Tibial nerve (tissue), 4 donors: ENCODE measurements at regions not wholly inside any gene's neighbourhood (a gene's known extent, or its start where the extent isn't known, plus 50 kb on each side); places are given as distances from the start of the nearest gene placed in this dataset.
"Not testable (repeated sequence)": the region's sequence is repeated elsewhere in the genome, so short reads cannot be mapped to it uniquely, and the experiment has no call there.

Experiments used
- DNase-seq, 2 donors: peaks; one replicate each; pipeline ENCODE4 v3.0.0-alpha.2; 2019; ENCODE audit warnings: low spot score in 2 of 2
- H3K27ac ChIP-seq, 4 donors: fragments of 200-600 bp; sonication (generic) in 3 of 4; one replicate each; pipeline ENCODE4 v1.5.1; 2017 to 2019; ENCODE audit warnings: mild to moderate bottlenecking in 1 of 4
- H3K27me3 ChIP-seq, 2 donors: fragments of 200-600 bp; sonication (generic) in 1 of 2; one replicate each; pipeline versions ENCODE4 v1.5.1 to v1.6.0; 2017 to 2019
- H3K36me3 ChIP-seq, 3 donors: fragments of 200-600 bp; sonication (generic); one replicate each; pipeline ENCODE4 v1.5.1; 2018 to 2019
- H3K4me1 ChIP-seq, 4 donors: fragments of 200-600 bp; sonication (generic) in 3 of 4; one replicate each; pipeline ENCODE4 v1.5.1; 2017 to 2019
- H3K4me3 ChIP-seq, 4 donors: fragments of 200-600 bp; sonication (generic) in 3 of 4; one replicate each; pipeline ENCODE4 v1.5.1; 2017 to 2019; ENCODE audit warnings: mild to moderate bottlenecking in 1 of 4, moderate library complexity in 1 of 4
- H3K9me3 ChIP-seq, 4 donors: fragments of 200-600 bp; sonication (generic) in 3 of 4; one replicate each; pipeline ENCODE4 v1.5.1; 2017 to 2019
- CTCF ChIP-seq, 5 experiments: fragments of 200-600 bp in 3 of 5; fragments of 450-650 bp in 2 of 5; sonication (generic) in 3 of 5; IDR thresholded peaks; one replicate each; pipeline ENCODE4 v1.5.1; 2016 to 2019; ENCODE audit warnings: antibody characterized with exemption in 5 of 5, mild to moderate bottlenecking in 3 of 5, moderate library complexity in 2 of 5
- EP300 ChIP-seq, 2 donors: sonication (generic); formaldehyde crosslinking; IDR thresholded peaks; one replicate each; pipeline ENCODE4 v1.6.1; 2017; ENCODE audit warnings: antibody characterized with exemption in 2 of 2, mild to moderate bottlenecking in 1 of 2
- POLR2A ChIP-seq, 2 donors: fragments of 450-650 bp; IDR thresholded peaks; one replicate each; pipeline ENCODE4 v1.6.1; 2017; ENCODE audit warnings: antibody characterized with exemption in 2 of 2, mild to moderate bottlenecking in 2 of 2, moderate library complexity in 2 of 2
- WGBS, 2 donors: methylation state at CpG; one replicate each; pipeline ENCODE4 v1.1.5; 2018; 5-methylcytosine and 5-hydroxymethylcytosine counted together

- TF ChIP-seq POLR2A (IDR thresholded peaks at IDR 0.05): no peak
- DNase-seq: no peak
- no peaks in the 10 kb centered on the region for H3K4me1 ChIP-seq
- no peak overlapping the region for H3K27ac ChIP-seq
- H3K9me3 ChIP-seq: peaks cover 0 to under 1% (median 0%) of the 10 kb centered on the region in 4 donors
- H3K4me3 ChIP-seq: no peak overlapping the region
- no peaks in the 10 kb centered on the region for H3K27me3 ChIP-seq
- 80 to 84% methylated on average over 3 of the region's 3 CpGs for WGBS, 2 donors
- H3K36me3 ChIP-seq: no peaks in the 10 kb centered on the region
Observed at GRCh38 chr7:50251765-50252164, 52.8 kb upstream of the IKZF1 start.

GRCh38 chr7:50246551-50246950 lies 58.0 kb upstream of the IKZF1 start:
- WGBS, 2 donors: 60 to 67% methylated on average over 2 of the region's 2 CpGs

GRCh38 chr7:50242111-50242510 lies 62.4 kb upstream of the IKZF1 start:
- not testable (repeated sequence) for H3K4me3 ChIP-seq, H3K27me3 ChIP-seq, H3K36me3 ChIP-seq

More at GRCh38 chr7:50246551-50246950, 58.0 kb upstream of the IKZF1 start:
- no peak for TF ChIP-seq CTCF (IDR thresholded peaks at IDR 0.05)
- TF ChIP-seq EP300 (IDR thresholded peaks at IDR 0.05): no peak
- no peak for TF ChIP-seq POLR2A (IDR thresholded peaks at IDR 0.05)
- H3K27me3 ChIP-seq: no peaks in the 10 kb centered on the region
- H3K4me1 ChIP-seq: no peaks in the 10 kb centered on the region
- no peak overlapping the region for H3K27ac ChIP-seq
- peaks cover 0 to 16% (median 5%) of the 10 kb centered on the region in 4 donors for H3K9me3 ChIP-seq
- DNase-seq: no peak
- H3K36me3 ChIP-seq: no peaks in the 10 kb centered on the region
- H3K4me3 ChIP-seq: no peak overlapping the region

GRCh38 chr7:50240699-50241098 lies 63.8 kb upstream of the IKZF1 start:
- not testable (repeated sequence) for H3K36me3 ChIP-seq, H3K4me1 ChIP-seq, DNase-seq, H3K27me3 ChIP-seq, H3K4me3 ChIP-seq, H3K27ac ChIP-seq
- peaks cover 0 to 13% (median under 1%) of the 10 kb centered on the region in 4 donors for H3K9me3 ChIP-seq

More at GRCh38 chr7:50242111-50242510, 62.4 kb upstream of the IKZF1 start:
- not testable (repeated sequence) for H3K4me1 ChIP-seq, DNase-seq, H3K27ac ChIP-seq
- H3K9me3 ChIP-seq: peaks cover 0 to 24% (median 5%) of the 10 kb centered on the region in 4 donors

GRCh38 chr7:50229964-50230363 lies 74.6 kb upstream of the IKZF1 start:
- TF ChIP-seq POLR2A (IDR thresholded peaks at IDR 0.05) (no peak), CTCF (IDR thresholded peaks at IDR 0.05) (no peak), EP300 (IDR thresholded peaks at IDR 0.05) (no peak)
- H3K4me1 ChIP-seq: no peaks in the 10 kb centered on the region
- H3K36me3 ChIP-seq: no peaks in the 10 kb centered on the region
- no peak overlapping the region for H3K4me3 ChIP-seq
- WGBS, 2 donors: 81 to 82% methylated on average over 3 of the region's 3 CpGs
- H3K27me3 ChIP-seq: no peaks in the 10 kb centered on the region
- no peak overlapping the region for H3K27ac ChIP-seq
- DNase-seq: no peak
- H3K9me3 ChIP-seq: peaks cover 0 to 20% (median 4%) of the 10 kb centered on the region in 4 donors

- no peak for DNase-seq
- Histone ChIP-seq H3K36me3 (no peaks in the 10 kb centered on the region), H3K4me3 (no peak overlapping the region), H3K4me1 (no peaks in the 10 kb centered on the region), H3K9me3 (peaks cover 0 to 23% (median 4%) of the 10 kb centered on the region in 4 donors), H3K27me3 (no peaks in the 10 kb centered on the region), H3K27ac (no peak overlapping the region)
- no peak for TF ChIP-seq CTCF (IDR thresholded peaks at IDR 0.05)
- no peak for TF ChIP-seq POLR2A (IDR thresholded peaks at IDR 0.05)
- TF ChIP-seq EP300 (IDR thresholded peaks at IDR 0.05): no peak
- WGBS, 2 donors: 47% methylated on average over 4 of the region's 4 CpGs
Observed at GRCh38 chr7:50228148-50228547, 76.4 kb upstream of the IKZF1 start.

GRCh38 chr7:50227726-50228125 lies 76.8 kb upstream of the IKZF1 start:
- H3K9me3 ChIP-seq: peaks cover 0 to 26% (median 4%) of the 10 kb centered on the region in 4 donors
- no peak overlapping the region for H3K4me3 ChIP-seq
- TF ChIP-seq POLR2A (IDR thresholded peaks at IDR 0.05): no peak
- peak in 1 of 2 donors; percentile 25 for TF ChIP-seq EP300 (IDR thresholded peaks at IDR 0.05)
- H3K36me3 ChIP-seq: no peaks in the 10 kb centered on the region
- H3K4me1 ChIP-seq: no peaks in the 10 kb centered on the region
- no peaks in the 10 kb centered on the region for H3K27me3 ChIP-seq
- no peak for DNase-seq
- WGBS, 2 donors: 74 to 85% methylated on average over 6 of the region's 6 CpGs
- no peak overlapping the region for H3K27ac ChIP-seq
